ENCODE measurements at regions not wholly inside any gene's neighbourhood (a gene's known extent, or its start where the extent isn't known, plus 50 kb on each side); places are given as distances from the start of the nearest gene placed in this dataset.

GRCh38 chrY:12305456-12305855 is 395.6 kb upstream of the USP9Y start:
- Histone ChIP-seq H4K20me1 (ENCODE audit: insufficient read depth, low read length) (no peaks in the 10 kb centered on the region), H3K4me3 (ENCODE audit: low read depth, low read length, poor library complexity, severe bottlenecking) (no peak overlapping the region), H3K4me2 (ENCODE audit: low read length) (no peak overlapping the region), H3K79me2 (ENCODE audit: insufficient read depth, low read depth, low read length) (no peaks in the 10 kb centered on the region), H3K36me3 (ENCODE audit: insufficient read depth, low read length) (no peaks in the 10 kb centered on the region), H3K9me2 (ENCODE audit: insufficient read depth, low read length) (no peaks in the 10 kb centered on the region), H3K9me3 (ENCODE audit: low read length) (no peaks in the 10 kb centered on the region), H3K27ac (ENCODE audit: low read depth, low read length, poor library complexity, severe bottlenecking) (no peak overlapping the region), H2AFZ (ENCODE audit: low read length) (no peak overlapping the region), H3K4me1 (ENCODE audit: insufficient read depth, low read length, poor library complexity, severe bottlenecking) (no peaks in the 10 kb centered on the region)
- intact Hi-C loops (cut with micrococcal nuclease; ENCODE audit: unreplicated experiment), result no loop called here
- BruUV-seq (replicated peaks), result no TSS peak
- ChIA-PET CTCF (ENCODE audit: unreplicated experiment) (no interaction called here), POLR2A (no interaction called here)
- no peak for DNase-seq (ENCODE audit: low spot score)
- TF ChIP-seq CTCF (conservative IDR thresholded peaks at IDR 0.05; ENCODE audit: low read length) (no peak), EZH2phosphoT487 (IDR thresholded peaks at IDR 0.05; ENCODE audit: borderline replicate concordance, low read depth, low read length) (no peak)

GRCh38 chrY:12309212-12309611 is 391.8 kb upstream of the USP9Y start:
- intact Hi-C loops (cut with micrococcal nuclease; ENCODE audit: unreplicated experiment), result no loop called here
- no peak overlapping the region for H3K4me3 ChIP-seq (ENCODE audit: low read depth, low read length, poor library complexity, severe bottlenecking)
- no peak overlapping the region for H3K27ac ChIP-seq (ENCODE audit: low read depth, low read length, poor library complexity, severe bottlenecking)
- no peak overlapping the region for H2AFZ ChIP-seq (ENCODE audit: low read length)
- H3K79me2 ChIP-seq (ENCODE audit: insufficient read depth, low read depth, low read length), result no peaks in the 10 kb centered on the region
- H3K4me2 ChIP-seq (ENCODE audit: low read length), result no peak overlapping the region
- TF ChIP-seq CTCF (conservative IDR thresholded peaks at IDR 0.05; ENCODE audit: low read length), result peak; percentile 74
- TF ChIP-seq EZH2phosphoT487 (IDR thresholded peaks at IDR 0.05; ENCODE audit: borderline replicate concordance, low read depth, low read length), result no peak
- BruUV-seq (replicated peaks), result no TSS peak
- H4K20me1 ChIP-seq (ENCODE audit: insufficient read depth, low read length), result no peaks in the 10 kb centered on the region
- CTCF ChIA-PET (ENCODE audit: unreplicated experiment), result no interaction called here
- no peaks in the 10 kb centered on the region for H3K36me3 ChIP-seq (ENCODE audit: insufficient read depth, low read length)
- POLR2A ChIA-PET, result interaction anchor here (0.6 to 1.0 kb wide), 2 partner anchors 15 to 353 kb away, joined by 3 read pairs; no protein-coding TSS in a partner anchor
- DNase-seq (ENCODE audit: low spot score), result peak; percentile 80
- no peaks in the 10 kb centered on the region for H3K9me2 ChIP-seq (ENCODE audit: insufficient read depth, low read length)
- no peaks in the 10 kb centered on the region for H3K9me3 ChIP-seq (ENCODE audit: low read length)
- no peaks in the 10 kb centered on the region for H3K4me1 ChIP-seq (ENCODE audit: insufficient read depth, low read length, poor library complexity, severe bottlenecking)

- Histone ChIP-seq H3K27ac (ENCODE audit: low read depth, low read length, poor library complexity, severe bottlenecking) (no peak overlapping the region), H3K4me1 (ENCODE audit: insufficient read depth, low read length, poor library complexity, severe bottlenecking) (no peaks in the 10 kb centered on the region), H3K9me2 (ENCODE audit: insufficient read depth, low read length) (no peaks in the 10 kb centered on the region), H3K4me2 (ENCODE audit: low read length) (no peak overlapping the region), H3K79me2 (ENCODE audit: insufficient read depth, low read depth, low read length) (no peaks in the 10 kb centered on the region), H4K20me1 (ENCODE audit: insufficient read depth, low read length) (no peaks in the 10 kb centered on the region), H3K9me3 (ENCODE audit: low read length) (no peaks in the 10 kb centered on the region), H3K4me3 (ENCODE audit: low read depth, low read length, poor library complexity, severe bottlenecking) (no peak overlapping the region), H2AFZ (ENCODE audit: low read length) (no peak overlapping the region), H3K36me3 (ENCODE audit: insufficient read depth, low read length) (no peaks in the 10 kb centered on the region)
- BruUV-seq (replicated peaks), result no TSS peak
- CTCF ChIA-PET (ENCODE audit: unreplicated experiment), result no interaction called here
- POLR2A ChIA-PET, result no interaction called here
- no peak for TF ChIP-seq EZH2phosphoT487 (IDR thresholded peaks at IDR 0.05; ENCODE audit: borderline replicate concordance, low read depth, low read length)
- TF ChIP-seq CTCF (conservative IDR thresholded peaks at IDR 0.05; ENCODE audit: low read length), result no peak
- intact Hi-C loops (cut with micrococcal nuclease; ENCODE audit: unreplicated experiment), result no loop called here
- no peak for DNase-seq (ENCODE audit: low spot score)
Measured at GRCh38 chrY:12310832-12311231, 390.2 kb upstream of the USP9Y start.
